Left lobe of liver (tissue), 2 donors: ENCODE measurements at regions not wholly inside any gene's neighbourhood (a gene's known extent, or its start where the extent isn't known, plus 50 kb on each side); places are given as distances from the start of the nearest gene placed in this dataset.
"Not testable (repeated sequence)": the region's sequence is repeated elsewhere in the genome, so short reads cannot be mapped to it uniquely, and the experiment has no call there.

Experiments used
- ATAC-seq: fragments of 200-7000 bp; cut with Tn5 transposase; one replicate; pipeline ENCODE4 v1.9.1; 2020; ENCODE audit warnings: mild to moderate bottlenecking, moderate library complexity
- DNase-seq: peaks from one replicate; pipeline ENCODE4 v3.0.0-alpha.2; 2020; ENCODE audit warnings: low spot score
- donor health status: DM: no; HTN: no; CAD: no; lungs with moderate emphysema.
- donor health status: DM: no; HTN: yes; CAD: no.

GRCh38 chr2:84057917-84058560 lies 401.0 kb downstream of the SUCLG1 start:
- DNase-seq: no peak
- ATAC-seq: no peak

DNA sequence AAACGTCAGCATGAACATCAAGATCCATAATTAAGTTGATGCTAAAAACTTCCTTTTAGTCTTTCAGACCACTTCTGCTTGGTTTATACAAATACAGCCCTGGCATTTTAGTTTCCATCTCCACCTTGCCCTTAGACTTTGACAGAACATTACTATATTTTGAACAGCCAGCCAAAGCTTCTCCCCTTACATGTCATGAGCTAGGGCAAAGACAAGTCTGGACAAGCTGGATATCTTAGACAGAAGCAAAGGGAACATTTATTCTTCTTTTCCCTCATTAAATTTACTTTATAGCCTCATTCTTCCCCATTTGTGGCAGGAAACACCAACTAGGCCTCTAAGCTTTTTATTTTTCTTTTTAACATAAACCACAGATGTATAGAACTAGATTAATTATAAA lies 403.3 kb downstream of the SUCLG1 start:
- no peak for ATAC-seq
- no peak for DNase-seq

- not testable (repeated sequence) for DNase-seq
Measured at GRCh38 chr2:84054577-84054976, 404.5 kb downstream of the SUCLG1 start.

DNA sequence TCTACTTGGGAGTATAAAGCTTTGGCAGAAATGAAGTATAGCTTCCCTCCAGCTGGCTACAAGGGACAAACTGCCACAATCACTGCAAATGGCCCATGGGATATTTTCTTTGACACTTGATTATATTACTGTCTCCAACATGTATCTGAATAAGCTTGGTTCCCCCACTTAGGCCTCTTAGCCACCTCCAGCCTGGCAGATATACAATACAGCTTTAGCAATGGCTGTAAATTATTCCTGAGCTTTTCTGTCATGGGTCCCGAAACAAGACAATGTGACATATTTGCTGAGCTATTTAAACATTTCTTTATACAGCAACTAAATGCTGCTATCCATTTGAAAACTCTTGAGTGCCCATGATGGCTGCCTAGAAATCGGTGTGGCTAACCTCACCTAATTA lies 406.2 kb downstream of the SUCLG1 start:
- ATAC-seq (no peak), DNase-seq (no peak)

More at GRCh38 chr2:84054577-84054976, 404.5 kb downstream of the SUCLG1 start:
- not testable (repeated sequence) for ATAC-seq

GRCh38 chr2:84052043-84052442 lies 407.0 kb downstream of the SUCLG1 start:
- DNase-seq (no peak), ATAC-seq (no peak)

GRCh38 chr2:84048964-84049363 lies 410.1 kb downstream of the SUCLG1 start:
- ATAC-seq (no peak), DNase-seq (no peak)

DNA sequence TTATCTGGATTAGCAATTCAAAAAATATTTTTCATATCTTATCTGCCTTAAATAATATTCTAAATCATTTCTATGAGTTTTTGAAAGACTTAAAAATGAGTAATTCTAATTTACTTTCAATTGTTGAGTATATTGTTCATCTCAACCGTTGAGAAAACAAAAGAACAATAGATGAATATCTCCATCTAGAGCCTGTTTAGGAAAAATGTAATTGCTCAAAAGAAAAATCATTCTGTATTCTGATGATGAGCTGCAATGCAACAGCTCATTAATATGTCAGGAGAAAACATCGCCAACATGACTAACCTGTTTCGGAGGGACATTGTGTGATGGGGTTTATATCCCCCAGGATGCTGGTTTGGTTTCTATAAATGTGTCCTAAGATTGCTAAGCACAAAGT lies 417.6 kb downstream of the SUCLG1 start:
- no peak for ATAC-seq
- DNase-seq: no peak

- DNase-seq (no peak), ATAC-seq (no peak)
Measured at GRCh38 chr2:84040281-84040680, 418.8 kb downstream of the SUCLG1 start.

DNA sequence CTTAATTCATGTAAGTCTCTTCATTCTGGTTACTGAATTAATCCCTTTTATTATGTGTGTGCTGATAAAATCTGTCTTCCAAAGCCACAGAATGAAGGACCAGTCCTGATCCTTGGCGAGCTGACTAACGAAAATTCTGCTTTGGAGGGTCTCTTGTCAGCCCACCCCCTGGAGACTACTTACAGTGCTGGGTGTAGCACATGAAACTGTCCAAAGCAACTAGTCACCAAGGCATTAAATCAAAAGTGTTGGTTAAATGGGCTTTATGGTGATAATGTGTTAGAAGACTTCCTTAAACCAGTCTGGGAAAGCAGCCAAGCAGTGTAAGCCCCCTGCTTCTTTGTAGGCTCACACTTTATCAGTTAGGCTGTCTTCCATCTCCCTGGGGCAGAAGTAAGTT lies 420.2 kb downstream of the SUCLG1 start:
- DNase-seq: no peak
- no peak for ATAC-seq

GRCh38 chr2:84033347-84033974 lies 425.6 kb downstream of the SUCLG1 start:
- no peak for ATAC-seq

GRCh38 chr2:84031312-84032050 lies 427.6 kb downstream of the SUCLG1 start:
- ATAC-seq (no peak), DNase-seq (no peak)

More at GRCh38 chr2:84033347-84033974, 425.6 kb downstream of the SUCLG1 start:
- DNase-seq: no peak

DNA sequence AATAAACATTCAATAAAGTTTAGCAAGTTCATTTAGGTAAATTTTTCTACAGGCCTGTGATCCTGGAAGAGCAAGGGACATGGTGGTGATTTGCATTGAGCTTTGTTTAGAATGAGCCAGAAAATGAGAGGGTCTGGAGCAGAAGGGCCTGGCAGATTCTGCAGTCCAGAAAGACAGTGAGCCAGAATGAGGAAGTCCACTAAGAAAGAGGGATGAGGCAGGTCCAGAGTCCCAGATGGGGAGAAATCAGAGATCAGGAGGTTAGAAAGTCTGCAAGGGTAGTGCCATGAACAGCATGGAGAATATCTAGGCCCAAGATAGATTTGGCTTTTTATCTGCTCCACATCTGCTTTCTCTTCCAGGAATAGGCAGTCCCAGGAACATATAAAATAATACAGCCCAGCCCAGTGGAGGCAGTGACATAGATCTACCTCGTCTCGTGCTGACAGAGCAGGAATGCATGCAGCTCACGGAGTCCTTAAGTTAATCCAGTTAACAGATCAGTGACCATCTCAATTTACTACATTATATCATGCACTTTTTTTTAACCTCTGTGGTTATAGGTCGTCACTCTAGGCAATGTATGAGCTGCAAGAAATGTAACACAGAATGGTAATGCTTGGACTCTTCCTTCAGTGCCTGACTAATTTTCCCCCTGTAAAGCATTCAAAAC lies 429.0 kb downstream of the SUCLG1 start:
- DNase-seq: no peak
- no peak for ATAC-seq

- ATAC-seq: no peak
- DNase-seq: no peak
Measured at GRCh38 chr2:84026818-84027217, 432.3 kb downstream of the SUCLG1 start.

GRCh38 chr2:84022810-84023431 lies 436.2 kb downstream of the SUCLG1 start:
- DNase-seq: no peak
- ATAC-seq: peak; percentile 84

- DNase-seq (no peak), ATAC-seq (no peak)
Measured at GRCh38 chr2:84017010-84017409, 442.1 kb downstream of the SUCLG1 start.

GRCh38 chr2:84016183-84016582 lies 442.9 kb downstream of the SUCLG1 start:
- DNase-seq (no peak), ATAC-seq (no peak)

DNA sequence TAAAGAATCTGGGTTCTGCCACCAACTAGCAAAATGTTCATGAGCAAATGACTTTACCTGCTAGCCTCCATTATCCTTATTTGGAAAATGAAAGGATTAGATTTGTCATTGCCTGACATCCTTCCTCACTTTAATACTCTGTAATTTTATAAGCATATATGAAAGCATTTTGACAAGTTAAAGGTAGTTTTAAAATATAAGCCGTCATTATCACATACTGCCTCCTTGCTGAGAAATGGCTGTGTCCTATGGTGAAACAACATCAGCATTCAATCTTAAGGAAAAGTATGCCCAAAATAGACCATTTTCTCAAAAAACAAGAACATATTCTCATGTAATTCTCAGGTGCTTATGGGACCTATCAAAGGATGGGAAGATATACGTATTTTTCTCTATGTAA lies 461.2 kb downstream of the SUCLG1 start:
- DNase-seq (no peak), ATAC-seq (no peak)

- no peak for DNase-seq
- no peak for ATAC-seq
Measured at GRCh38 chr2:83994633-83995179, 464.4 kb downstream of the SUCLG1 start.

DNA sequence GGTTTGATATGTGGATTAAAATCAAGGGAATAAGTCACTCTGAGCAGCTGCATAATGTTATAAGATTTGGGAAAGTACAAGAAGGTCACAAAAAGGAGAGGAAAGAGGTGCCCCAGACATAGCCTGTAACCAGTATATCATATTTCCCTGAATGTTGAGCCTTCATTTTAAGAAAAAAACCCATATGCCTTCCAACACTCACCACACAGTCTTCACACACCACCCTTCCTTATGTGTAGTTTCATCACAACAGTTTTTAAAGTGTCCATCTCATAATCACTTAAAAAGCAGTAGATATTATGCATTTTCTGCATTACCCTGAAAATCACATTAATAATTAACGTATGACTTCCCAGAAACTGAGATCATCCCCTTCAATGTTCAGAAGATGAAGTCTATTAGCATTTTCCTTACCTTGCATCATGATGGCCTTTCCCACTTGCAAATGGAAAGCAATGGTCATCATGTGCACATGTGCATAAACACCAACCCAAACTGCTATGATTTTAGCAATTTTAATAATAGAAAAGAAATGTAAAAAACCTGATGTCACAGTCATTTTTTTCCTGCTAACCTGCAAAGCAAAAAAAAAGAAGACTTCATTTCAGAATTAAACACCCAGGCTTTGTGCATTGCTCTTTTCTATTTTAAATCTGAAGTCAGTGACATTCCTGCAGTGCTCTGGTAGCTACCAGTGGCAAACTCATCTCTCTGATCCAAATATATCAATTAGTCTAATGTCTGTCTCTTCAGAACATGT lies 465.0 kb downstream of the SUCLG1 start:
- DNase-seq: no peak

DNA sequence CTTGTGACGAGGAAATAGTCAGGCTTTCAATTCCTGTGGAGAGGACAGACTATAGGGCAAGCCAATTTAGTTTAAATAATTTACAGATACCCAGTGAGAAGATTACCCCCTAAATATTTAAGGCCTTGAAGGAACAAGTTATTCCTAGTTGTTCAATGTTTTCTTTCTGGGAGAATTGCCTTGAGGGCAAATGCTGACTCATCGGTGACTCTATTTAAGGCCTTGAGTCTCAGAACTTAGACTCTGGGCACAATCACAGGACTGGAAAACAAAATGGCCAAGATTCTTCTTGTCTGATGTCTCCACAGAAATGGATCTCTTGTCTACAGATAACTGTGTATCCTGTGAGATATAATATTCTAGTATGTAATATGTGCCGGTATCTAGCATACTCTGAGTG lies 467.1 kb downstream of the SUCLG1 start:
- DNase-seq (no peak), ATAC-seq (no peak)

More for the DNA sequence above, 465.0 kb downstream of the SUCLG1 start:
- no peak for ATAC-seq
